Activated CD4-positive, alpha-beta T cell treated with anti-CD3 and anti-CD28 coated beads for 48 hours (primary cell): ENCODE measurements at regions not wholly inside any gene's neighbourhood (a gene's known extent, or its start where the extent isn't known, plus 50 kb on each side); places are given as distances from the start of the nearest gene placed in this dataset.

ENCODE experiments used
- DNase-seq: peaks from one replicate; pipeline ENCODE4 v3.0.0-alpha.2; 2020

DNA sequence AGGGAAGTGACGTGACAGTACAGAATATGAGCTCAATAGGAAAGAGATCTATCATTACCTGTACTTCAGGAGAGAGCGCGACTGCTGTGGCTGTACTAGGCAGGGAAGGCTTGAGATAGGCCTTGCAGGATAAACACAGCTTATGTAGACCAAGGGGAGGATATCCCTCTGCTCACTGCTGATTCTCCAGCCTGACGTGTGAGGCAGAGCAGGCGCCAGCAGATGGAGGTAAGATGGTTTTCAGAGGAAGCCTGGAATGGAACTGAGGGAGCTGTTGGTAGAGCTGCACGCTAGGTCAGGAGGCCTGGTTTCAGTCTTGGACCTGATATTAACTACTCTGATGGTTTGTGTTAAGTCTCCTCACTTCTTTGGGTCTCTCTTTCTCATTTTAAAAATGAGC lies 291.4 kb downstream of the YTHDC2 start:
- no peak for DNase-seq

DNA sequence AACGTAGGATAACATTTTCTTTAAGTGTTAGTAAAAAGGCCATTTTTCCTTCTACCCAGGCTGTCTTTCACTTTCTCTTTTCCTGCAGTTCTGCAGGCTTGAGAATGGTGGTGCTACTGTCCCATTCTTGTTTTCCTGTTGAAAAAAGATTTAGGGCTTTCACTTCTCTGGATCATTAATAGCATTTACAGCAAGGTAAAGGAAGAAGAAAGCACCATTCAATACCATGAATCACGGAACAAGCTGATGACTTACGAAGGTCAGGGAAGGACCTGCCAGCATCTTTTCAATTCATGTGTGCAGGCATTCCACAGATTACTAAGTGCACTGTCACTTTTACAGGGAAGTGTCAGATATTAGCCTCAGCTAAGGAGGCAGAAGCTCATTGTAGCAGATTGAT lies 292.8 kb downstream of the YTHDC2 start:
- no peak for DNase-seq

- DNase-seq: no peak
Measured at GRCh38 chr5:113806904-113807303, 293.4 kb downstream of the YTHDC2 start.

- DNase-seq: no peak
Measured at GRCh38 chr5:113807427-113807991, 294.0 kb downstream of the YTHDC2 start.

DNA sequence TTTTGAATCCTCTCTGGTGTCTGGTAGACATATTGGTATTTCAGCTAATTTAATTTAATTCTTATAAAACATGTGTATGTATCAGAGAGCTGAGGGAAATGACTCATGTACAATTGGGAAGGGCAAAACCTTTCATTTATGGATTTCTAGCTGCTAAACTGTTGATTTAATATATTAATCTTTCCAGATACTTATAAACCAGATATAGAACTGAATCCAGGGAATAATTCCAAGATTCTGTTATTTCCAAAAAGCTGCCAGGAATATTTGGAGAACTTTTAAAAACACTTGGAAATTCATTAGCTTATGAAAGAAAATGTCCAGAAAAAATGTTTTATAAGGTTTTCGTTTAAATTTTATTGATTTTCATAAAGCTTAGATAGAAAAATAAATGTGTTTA lies 295.5 kb downstream of the YTHDC2 start:
- DNase-seq: no peak

DNA sequence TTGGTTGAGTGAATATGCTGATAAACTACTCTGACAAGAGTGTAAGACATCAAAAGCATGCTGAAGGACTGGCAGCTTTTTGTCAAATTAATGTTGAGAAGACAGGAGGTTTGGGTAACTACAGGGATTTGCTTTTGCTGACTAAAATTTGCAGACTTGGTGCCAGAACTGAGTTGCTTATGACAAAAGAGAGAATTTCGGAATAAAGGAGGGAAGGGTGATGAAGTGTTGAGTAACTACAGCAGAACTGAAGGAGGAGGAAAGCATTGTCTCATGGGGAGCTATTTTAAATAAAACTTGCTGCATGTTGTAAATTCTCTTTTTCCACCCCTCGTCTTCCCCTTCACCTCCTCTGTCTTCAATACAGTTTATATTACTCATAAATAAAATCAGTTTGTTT lies 296.1 kb downstream of the YTHDC2 start:
- DNase-seq: no peak

- DNase-seq: no peak
Measured at GRCh38 chr5:113813466-113813865, 300.0 kb downstream of the YTHDC2 start.

- DNase-seq: no peak
Measured at GRCh38 chr5:113817683-113818082, 304.2 kb downstream of the YTHDC2 start.

DNA sequence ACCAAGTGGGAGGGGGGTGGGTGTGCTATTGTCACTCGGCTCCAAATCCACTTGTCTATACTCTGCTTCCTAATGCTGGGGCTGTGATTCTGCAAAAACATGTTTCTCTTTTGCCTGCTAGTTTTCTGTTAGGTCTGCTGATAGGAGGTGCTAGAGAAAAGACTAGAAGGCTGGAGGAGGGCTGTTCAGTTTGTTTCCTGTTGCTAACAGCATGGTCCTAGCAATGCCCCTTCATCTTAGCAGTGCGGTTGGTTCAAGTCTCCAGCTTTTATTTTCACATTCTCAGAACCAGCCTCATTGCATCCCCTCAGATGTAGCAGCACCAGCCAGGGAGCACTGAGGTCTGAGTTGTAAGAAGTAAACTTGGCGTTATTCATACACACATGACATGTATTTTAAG lies 310.2 kb downstream of the YTHDC2 start:
- no peak for DNase-seq

DNA sequence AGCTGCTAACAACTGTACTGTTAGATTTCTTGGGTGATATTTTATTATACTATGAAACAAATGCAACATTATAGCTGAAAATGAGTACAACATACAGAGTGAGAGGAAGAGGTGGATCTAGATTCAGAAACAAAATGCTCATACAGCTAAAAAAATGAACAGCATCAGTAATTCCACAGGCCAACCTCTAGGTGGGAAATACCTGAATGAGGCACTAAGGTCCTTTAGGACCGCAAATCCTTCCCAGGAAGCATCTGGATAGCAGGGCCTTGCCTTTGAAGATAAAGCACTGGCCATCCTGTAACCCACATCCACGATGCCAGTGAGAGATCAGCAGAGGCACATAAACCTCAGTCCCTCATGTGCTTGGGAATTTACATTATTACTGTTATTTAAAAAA lies 310.8 kb downstream of the YTHDC2 start:
- no peak for DNase-seq

DNA sequence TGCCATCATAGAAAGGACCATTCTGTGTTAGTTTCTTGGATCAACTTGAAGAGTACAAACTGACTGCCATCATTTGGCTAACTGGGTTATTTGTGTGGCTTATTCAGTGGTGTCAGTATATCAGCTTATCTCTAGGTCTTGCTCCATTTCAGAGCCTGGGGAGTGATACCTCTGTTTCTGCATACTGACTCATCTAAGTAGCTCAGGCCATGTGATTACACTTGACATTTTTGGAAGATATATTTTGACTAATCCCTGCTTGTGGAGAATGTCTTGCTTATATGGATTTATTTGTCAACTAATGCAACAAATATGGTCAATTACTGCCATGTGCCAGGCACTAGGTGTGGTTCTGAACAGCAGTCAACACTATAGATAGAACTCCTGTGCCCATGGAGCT lies 311.7 kb downstream of the YTHDC2 start:
- no peak for DNase-seq

- DNase-seq: no peak
Measured at GRCh38 chr5:113846941-113847340, 333.4 kb downstream of the YTHDC2 start.

DNA sequence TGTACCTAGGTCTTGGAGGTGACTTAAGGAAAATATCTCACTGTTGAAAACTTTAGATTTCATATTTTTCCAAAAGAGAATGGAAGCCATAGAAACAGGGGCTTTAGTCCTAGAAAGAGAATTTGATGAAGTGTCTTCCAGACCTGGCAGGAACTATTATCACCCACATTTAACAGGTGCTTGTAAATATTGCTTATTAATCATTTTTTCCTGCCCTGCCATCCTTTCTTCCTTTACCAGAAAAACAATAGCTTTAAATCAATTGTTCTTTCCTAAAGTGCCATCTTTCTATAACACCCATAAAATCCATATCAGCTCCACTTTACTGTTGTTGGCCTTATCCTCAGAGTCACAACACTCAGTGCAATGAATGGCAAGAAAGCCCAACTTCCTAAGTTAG lies 350.9 kb downstream of the YTHDC2 start:
- DNase-seq: no peak

- DNase-seq: no peak
Measured at GRCh38 chr5:113866763-113867162, 353.3 kb downstream of the YTHDC2 start.

DNA sequence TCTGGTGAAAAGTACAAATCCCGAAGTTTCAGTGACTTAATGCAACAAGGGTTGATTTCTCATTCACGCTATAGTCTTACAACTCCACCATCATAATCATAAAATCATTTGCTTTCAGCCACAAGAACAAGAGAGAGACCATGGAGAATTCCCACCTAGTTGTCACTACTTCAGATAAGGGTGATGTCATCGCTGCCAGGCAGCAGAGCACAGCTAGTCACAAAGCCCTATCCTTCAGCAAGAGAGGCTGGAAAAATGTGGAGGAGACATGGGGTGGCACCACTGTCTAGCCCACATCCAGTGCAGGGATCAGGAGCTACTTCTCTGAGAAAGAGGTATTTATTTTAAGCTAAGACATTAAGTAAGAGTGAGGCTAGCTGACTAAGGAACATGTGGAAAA lies 356.1 kb downstream of the YTHDC2 start:
- no peak for DNase-seq

DNA sequence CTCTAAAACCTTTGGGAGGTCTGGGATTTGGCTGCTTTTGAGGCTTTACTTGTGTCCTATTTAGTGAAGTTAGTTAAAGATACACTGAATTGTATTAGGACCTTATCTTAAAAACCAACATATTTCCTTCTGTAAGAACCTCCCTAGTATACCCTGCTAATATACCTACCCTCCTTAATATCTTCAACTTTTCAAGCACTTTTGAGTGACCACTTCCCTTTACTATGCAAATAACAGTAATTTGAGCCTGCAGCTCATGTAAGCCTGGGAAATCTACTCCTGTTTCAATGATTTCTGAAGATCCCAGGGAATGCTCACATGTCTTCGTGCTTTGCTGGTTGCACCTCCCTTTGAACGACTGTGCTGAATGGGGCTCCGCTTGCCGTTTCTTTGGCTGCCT lies 358.5 kb downstream of the YTHDC2 start:
- DNase-seq: no peak

DNA sequence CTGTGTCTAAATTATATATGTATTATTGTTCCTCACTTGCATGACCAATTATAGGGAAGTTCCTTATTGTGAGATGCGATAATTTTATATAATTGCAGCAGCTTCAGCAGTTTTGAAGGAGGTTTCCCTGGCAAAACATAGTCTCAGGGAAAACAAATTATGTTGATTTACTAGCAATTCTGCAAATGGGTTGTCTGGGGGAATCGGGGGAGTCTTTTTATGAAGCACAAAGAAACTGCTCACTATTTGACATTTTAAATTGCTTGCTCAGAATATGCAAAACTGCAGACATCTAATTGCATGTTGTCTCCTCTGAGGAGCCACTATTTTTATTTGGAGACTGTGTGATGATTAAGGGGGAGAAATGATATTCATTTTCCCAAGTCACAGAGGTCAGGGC lies 361.6 kb downstream of the YTHDC2 start:
- DNase-seq: no peak

- DNase-seq: no peak
Measured at GRCh38 chr5:113891491-113891890, 378.0 kb downstream of the YTHDC2 start.

DNA sequence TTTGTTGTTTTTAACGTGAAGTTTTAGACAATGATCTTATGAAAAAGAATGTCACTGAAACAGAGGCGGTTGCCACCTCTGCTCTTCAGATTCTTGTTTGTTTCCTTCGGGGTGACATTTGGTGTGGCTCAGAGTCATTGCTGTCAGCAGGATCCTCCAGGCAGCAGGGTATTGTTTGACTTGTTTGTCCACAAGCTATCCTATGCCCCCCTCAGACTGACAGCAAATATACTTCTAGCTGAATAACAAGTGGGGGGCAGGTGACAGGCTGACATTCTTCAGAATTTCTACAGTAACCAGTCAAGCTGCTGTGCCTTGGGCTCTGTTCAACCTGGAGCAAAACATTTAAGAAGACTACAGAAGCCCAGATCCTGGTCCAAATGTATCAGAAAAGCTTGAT lies 383.3 kb downstream of the YTHDC2 start:
- no peak for DNase-seq

GRCh38 chr5:113897748-113898147 lies 384.3 kb downstream of the YTHDC2 start:
- no peak for DNase-seq

GRCh38 chr5:113900141-113900540 lies 386.6 kb downstream of the YTHDC2 start:
- no peak for DNase-seq

GRCh38 chr5:113900816-113901215 lies 387.3 kb downstream of the YTHDC2 start:
- no peak for DNase-seq

DNA sequence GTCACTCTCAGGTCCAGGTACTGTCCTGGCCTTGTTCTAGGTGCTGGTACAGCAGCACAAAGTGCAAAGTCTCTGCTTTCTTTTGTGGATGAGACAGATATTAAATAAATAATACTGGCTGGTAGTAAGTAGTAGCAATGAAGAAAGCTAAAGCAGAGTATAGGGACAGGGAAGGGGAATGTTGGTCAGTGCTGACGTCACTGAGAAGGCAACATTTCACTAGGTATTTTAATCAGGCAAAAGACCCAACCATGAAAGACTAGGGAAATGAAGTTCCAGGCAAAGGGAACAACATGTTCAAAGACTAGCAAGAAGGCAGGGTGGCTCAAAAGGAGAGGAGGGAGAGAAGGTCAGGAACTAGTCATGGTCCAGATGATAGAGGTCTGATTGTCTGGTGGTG lies 388.2 kb downstream of the YTHDC2 start:
- no peak for DNase-seq

DNA sequence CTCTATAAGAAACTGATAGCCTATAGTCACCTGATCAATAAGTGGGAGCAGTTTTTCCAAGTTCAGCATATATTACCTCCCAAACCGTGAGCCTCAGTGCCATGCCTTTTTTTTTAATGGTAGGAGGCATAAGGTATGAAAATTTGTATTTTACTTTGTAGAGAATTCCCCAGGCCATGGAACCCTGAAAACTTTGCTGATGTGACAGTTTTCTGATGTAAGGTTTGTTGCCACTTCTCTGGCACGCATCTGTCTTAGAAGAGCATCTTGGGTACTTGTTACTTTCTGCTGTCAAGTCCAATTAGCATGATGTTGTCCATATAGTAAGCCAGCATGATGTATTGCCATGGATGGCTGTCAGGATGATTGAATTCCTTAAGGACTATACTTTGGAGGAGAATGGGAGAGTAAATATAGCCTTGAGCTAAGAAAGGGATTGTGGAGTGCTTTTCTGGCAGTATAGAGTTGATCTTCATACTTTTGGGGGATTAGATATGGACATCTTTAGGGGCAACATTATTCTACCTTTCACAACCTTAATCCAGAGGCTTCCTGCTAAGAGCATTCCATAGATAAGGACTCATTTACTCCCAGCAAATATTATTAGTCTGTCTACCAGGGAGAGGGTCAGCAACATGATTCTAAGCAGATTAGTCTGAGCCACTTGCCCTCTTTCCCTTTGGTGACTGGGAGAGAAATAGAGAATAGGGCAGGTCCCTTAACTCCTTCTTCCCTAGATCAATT lies 389.6 kb downstream of the YTHDC2 start:
- DNase-seq: no peak

DNA sequence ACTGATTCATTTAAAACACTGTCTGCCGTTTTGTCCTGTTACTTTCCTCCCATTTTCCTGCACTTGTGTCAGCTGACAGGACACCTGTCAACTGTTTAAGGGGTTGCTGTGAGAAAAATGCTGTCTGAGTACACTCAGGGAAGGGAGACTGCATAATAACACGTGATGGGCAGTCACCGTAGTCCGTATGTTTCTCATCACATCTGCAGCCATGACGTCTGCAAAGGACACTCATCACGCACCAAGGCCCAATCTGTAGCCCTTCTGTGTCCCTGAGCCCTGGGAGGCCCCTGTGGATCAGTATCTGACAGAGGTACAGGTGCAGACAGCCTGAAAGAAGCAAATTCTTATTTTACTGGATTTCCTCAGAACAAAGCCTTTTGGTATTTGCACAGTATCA lies 396.3 kb downstream of the YTHDC2 start:
- no peak for DNase-seq
